Hematopoietic multipotent progenitor cell (in vitro differentiated cells): ENCODE measurements at regions not wholly inside any gene's neighbourhood (a gene's known extent, or its start where the extent isn't known, plus 50 kb on each side); places are given as distances from the start of the nearest gene placed in this dataset.
"Not testable (repeated sequence)": the region's sequence is repeated elsewhere in the genome, so short reads cannot be mapped to it uniquely, and the experiment has no call there.

Source experiments
- DNase-seq, 3 donors: peaks; one replicate each; pipeline ENCODE4 v3.0.0-alpha.2; 2011 to 2015; ENCODE audit warnings: low read depth in 2 of 3, low spot score in 2 of 3

DNA sequence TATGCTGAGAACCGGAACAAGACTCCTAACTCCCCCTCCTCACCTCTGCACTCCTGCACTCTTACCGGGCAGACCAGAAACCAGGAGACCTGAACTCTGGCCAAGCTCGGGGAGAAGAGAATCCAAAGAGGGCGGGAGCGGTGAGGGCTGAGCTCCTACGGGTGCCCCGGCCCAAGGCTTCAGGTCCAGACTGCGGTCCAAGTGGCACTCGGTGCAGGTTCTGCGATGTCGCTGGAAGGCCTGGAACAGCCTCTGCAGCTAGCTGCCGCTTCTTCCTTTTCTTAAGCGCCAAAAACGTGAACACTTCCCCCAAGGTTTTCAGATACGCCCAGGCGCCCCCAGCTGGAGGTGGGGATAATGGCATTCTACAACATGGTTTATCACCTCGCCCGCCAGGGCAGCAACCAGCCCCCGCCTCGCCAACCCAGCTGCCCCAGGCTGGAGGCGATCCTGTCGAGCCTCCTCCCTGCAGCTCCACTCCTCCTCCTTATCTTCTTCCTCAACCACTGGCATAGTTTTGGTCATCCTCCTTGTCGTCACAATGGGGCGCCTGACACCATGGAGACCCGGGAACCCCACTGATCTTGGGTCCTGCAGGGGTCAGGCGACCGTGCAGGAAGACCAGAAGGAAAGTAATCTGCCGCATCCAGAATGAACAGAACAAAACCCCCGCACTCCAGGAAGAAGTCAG lies 1735.9 kb downstream of the TP53TG3F start:
- DNase-seq, result no peak

DNA sequence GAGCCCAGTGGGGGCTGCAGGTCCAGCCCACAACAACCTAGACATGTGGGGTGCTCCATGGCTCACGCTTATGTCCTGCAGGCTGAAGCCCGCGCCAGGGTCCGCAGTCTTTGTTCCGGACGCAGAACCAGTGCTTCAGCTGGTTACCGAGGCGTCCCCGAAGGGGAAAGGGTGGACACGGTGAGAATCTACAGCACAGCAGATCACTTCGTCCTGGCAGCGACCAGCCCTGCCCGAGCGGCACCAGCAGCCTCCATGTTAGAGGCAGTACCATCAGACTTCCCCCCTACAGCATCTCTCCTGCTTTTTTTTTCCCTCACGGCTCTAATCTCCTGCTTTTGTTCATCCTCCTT lies 1736.4 kb downstream of the TP53TG3F start:
- DNase-seq, result no peak

- no peak for DNase-seq
Observed at GRCh38 chr16:35196313-35196712, 1736.9 kb downstream of the TP53TG3F start.

DNA sequence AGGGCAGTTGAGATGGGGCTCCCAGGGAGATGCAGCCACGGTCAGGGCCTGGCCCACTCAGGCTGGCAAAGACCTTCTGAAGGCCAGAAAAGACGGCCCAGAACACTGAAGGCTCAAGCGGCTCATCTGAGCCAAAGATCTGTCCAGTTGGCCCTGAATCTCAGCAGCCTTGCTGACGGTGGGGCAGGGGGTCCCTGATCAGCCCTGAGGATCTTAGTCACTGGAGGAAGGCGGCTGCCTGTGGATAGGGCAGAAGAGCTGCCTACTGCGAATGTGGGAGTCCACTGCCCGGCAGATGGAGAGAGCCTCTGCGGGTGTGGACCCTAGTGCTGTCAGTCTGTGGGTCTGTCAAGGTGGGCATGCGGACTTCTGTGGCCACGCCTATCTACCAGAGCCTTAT lies 1738.2 kb downstream of the TP53TG3F start:
- no peak for DNase-seq

GRCh38 chr16:35198223-35199199 lies 1739.1 kb downstream of the TP53TG3F start:
- DNase-seq, result no peak

GRCh38 chr16:35200662-35201061 lies 1741.2 kb downstream of the TP53TG3F start:
- no peak for DNase-seq

DNA sequence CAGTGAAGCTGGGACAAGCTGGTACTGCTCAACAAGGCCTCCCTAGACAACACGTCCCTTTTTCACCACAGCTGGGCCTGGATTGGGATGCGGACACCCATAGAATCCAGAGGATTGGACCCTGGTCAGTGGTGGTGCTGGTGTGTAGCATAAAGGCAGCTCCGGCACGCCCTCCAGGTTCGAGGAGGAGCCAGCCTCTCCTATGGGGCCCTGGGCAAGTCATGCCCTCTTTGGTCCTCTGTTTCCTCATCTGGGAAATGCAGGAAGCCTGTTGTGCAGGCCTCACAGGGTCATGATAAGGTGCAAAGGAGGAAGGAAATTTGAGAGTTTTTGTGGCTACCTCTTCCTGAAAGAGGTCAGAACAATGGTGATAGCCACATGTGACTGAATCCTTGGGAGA lies 1741.7 kb downstream of the TP53TG3F start:
- DNase-seq, result no peak

GRCh38 chr16:35203636-35204035 lies 1744.2 kb downstream of the TP53TG3F start:
- DNase-seq, result no peak

GRCh38 chr16:35207059-35207999 lies 1747.9 kb downstream of the TP53TG3F start:
- DNase-seq, result no peak

- DNase-seq, result no peak
Observed at GRCh38 chr16:35208001-35208935, 1748.9 kb downstream of the TP53TG3F start.

DNA sequence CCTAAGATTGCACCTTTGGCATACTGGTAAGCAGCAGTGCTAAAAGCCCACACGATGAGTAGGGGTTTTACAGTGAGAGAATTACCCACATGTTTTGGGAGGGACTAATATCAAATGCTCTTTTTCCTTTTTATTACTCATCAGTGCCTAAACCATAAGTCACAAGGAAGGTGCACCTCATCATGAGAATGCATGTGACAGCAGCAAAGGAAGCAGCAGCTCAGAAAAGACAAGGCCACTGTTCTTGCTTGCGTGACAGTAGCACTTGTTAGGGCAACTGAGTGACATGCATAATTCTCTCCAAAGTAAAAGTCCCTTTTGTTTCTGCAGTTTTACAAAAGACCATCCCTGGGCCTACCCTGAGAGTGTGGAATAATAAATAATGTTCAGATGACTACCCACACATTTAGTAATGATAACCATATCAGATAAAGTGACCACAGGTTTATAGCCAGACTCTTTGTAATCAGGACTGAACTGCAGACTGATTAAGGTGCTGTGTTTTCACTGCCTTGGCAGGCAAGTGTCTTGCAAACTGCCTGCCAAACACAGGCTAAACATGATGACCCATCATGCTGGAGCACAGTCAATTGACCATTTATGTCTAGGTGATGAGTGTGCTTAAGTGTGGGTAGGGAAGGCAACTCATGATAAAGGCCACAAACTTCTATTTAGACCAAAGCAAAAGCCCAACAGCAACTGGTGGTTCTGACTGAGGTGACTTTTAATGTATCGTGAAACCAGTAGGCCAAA lies 1751.4 kb downstream of the TP53TG3F start:
- no peak for DNase-seq

DNA sequence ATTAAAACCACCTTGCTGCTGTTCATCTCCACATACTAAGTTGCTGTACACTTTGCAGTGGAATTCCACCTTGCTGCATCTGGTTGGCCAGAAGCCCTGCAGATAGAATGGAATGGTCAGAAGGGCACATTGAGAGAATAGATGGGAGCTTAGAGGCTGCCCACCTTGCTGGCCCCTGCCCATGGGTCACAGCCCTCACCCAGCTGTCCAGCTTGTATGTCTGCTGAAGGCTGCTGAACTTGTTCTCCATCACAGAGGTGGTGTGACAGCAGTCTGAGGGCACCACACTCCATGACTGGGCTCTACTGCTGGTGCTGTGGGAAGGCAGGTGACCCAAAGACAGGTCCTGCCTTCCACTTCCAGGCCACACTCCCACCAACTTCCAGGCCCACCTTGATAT lies 1755.4 kb downstream of the TP53TG3F start:
- no peak for DNase-seq

- DNase-seq, result no peak
Observed at GRCh38 chr16:35215287-35215686, 1755.9 kb downstream of the TP53TG3F start.

GRCh38 chr16:35216261-35216660 lies 1756.8 kb downstream of the TP53TG3F start:
- not testable (repeated sequence) for DNase-seq

DNA sequence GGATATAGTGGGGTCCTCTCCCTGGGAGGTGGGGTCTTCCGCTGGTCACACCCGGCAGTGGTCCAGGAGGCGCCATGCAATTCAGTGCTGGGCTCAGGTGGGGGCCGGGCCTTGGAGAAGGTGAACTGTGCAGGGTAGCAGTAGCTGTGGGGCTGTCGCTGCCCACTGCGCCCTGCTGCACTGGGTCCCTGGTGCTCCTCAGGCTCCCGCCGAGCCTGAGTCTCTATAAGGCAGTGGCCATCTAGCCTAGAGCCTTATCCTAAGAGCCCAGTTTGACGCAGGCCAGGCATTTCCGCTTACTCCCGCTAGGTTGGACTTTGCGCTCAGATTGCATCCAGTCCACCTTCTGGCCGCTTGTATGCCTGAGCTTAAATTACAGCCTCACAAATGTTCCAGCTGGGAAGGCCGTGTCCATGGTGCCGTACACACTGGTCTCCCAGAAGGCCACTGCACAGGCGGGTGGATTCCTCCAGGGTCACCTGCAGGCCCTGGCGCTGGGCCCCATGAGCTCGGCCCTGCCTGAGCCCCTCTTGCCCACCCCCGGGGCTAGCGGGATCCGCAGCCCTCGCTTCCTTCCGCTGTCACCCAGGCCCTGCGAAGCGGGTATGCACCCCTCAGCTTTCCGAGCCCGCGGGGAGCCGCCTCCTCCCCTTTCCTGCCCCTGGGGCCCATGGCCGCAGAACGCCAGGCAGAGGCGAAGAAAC lies 1762.2 kb downstream of the TP53TG3F start:
- no peak for DNase-seq

DNA sequence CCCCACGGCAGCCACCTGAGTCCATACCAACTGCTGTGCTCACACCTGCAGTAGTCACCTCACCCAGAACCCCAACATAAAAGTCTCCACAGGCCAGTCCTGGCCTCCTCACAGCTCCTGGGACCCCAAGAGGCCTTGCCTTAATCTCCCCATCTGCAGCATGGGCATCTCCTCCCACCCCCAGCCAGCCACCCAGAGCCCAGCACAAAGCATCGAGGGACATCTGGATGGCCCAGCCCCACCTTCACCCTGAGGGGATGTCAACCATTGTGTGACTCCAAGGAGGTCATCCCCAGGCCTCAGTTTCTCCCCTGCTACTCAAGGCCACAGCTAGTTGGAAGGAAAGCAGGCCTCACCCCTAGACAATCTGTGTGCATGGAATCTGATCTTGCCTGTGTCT lies 1775.3 kb downstream of the TP53TG3F start:
- no peak for DNase-seq

DNA sequence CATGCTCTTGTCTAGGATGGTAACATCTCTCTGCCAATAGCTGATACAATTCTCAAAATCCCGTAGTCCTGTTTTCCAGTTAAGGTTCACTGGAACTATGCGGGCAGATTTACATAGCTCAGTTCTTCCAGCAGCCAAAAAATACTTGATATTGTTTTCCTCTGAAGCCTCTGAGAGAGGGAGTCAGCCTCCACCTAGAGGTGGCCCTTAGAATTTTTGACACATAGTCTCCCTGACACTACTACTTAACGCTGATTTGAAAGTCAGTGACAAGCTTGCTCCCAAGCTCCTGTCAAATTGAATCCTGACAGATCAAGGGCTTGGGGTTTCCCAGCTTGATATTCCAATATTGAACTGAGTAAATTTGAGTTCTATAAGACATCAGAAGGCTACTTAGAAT lies 1780.1 kb downstream of the TP53TG3F start:
- no peak for DNase-seq

DNA sequence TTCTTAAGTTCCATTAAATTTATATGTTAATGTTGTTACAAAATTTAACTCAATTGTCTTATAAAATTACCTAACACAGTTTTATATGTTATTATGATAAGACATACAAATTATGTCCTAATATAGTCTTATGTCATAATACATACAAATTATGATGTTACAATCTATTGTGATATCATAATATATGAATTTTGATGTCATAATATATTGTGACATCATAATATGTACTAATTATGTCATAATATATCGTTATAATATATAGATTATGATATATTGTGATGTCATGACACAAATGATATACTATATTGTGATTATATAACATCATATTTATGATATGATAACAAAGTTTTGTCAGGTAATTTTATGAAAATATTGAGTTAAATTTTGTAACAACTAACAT lies 1789.6 kb downstream of the TP53TG3F start:
- DNase-seq, result no peak
